ENCODE measurements at regions not wholly inside any gene's neighbourhood (a gene's known extent, or its start where the extent isn't known, plus 50 kb on each side); places are given as distances from the start of the nearest gene placed in this dataset.
"Not testable (repeated sequence)": the region's sequence is repeated elsewhere in the genome, so short reads cannot be mapped to it uniquely, and the experiment has no call there.

DNA sequence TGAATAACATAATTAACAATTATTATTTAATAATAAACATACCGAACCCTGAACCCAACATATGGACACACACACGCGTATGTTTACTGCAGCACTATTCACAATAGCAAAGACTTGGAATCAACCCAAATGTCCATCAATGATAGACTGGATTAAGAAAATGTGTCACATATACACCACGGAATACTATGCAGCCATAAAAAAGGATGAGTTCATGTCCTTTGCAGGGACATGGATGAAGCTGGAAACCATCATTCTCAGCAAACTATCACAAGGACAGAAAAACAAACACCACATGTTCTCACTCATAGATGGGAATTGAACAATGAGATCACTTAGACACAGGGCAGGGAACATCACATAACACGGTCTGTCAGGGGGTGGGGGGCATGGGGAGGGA is 333.5 kb downstream of the KIF20B start:
- H3K4me1 Mint-ChIP-seq; H3K27me3 Mint-ChIP-seq (ENCODE audit: low read depth in 3 of 3); H3K36me3 Mint-ChIP-seq; H3K9me3 Mint-ChIP-seq; H3K27ac Mint-ChIP-seq; DNase-seq; H3K4me3 Mint-ChIP-seq: not testable (repeated sequence)

DNA sequence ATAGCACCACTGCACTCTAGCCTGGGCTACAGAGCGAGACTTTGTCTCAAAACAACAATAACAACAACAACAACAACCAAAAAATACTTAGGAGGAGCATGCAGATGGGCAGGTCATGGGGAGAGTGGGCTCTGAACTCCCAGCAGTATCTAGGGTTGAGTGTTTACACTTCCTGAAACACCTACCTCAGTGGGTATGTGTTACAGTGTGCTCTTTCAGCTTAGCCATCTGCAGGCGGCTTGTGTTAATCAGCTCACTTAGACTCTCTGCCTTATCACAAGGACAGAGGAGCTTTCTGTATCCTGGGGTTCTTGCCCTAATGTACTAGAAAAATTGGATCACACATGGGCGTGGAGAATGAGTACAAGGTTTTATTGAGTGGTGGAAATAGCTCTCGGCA is 340.2 kb downstream of the KIF20B start:
- DNase-seq, result no peak
- Mint-ChIP-seq H3K4me1 (no peaks in the 10 kb centered on the region), H3K36me3 (no peaks in the 10 kb centered on the region), H3K9me3 (peaks cover 0 to 8% (median under 1%) of the 10 kb centered on the region in 6 donors), H3K4me3 (no peak overlapping the region), H3K27ac (no peak overlapping the region), H3K27me3 (ENCODE audit: low read depth in 3 of 3) (peaks cover 0 to 1% (median 0%) of the 10 kb centered on the region in 3 donors)

DNA sequence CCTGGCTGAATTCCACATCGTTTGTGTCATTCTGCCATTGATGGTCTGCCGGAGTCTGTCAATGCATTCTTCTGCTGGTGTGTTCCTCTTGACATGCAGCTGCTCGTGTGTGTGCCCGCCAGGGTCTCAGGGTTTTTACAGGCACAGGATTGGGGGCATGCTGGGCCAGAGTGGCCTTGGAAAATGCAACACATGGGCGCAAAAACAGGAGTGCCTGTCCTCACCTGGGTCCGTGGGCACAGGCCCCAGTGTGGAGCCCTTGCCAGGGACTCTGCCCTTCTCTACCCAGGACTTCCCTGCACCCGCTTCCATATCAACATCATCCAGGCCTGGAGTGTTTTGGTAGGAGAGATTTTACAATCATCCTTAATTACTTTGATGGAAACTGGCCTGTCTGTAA is 340.7 kb downstream of the KIF20B start:
- no peak overlapping the region for H3K27ac Mint-ChIP-seq
- peaks cover 0 to 1% (median 0%) of the 10 kb centered on the region in 3 donors for H3K27me3 Mint-ChIP-seq (ENCODE audit: low read depth in 3 of 3)
- no peak for DNase-seq
- no peaks in the 10 kb centered on the region for H3K36me3 Mint-ChIP-seq
- no peaks in the 10 kb centered on the region for H3K4me1 Mint-ChIP-seq
- no peak overlapping the region for H3K4me3 Mint-ChIP-seq
- peaks cover 0 to 8% (median under 1%) of the 10 kb centered on the region in 6 donors for H3K9me3 Mint-ChIP-seq

DNA sequence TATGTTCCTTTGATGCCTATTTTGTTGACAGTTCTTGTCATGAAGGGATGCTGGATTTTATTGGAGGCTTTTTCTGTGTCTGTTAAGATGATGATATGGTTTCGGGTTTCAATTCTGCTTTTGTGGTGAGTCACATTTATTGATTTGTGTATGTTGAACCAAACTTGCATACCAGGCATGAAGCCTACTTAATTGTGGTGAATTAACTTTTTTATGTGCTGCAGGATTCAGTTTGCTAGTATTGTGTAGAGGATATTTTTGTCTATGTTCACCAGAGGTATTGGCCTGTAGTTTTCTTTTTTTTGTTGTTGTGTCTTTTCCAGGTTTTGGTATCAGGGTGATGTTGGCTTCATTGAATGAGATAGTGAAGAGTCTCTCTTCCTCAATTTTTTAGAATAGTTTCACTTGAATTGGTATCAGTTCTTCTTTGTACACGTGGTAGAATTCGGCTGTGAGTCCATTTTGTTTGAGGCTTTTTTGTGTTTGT is 345.9 kb downstream of the KIF20B start:
- H3K27me3 Mint-ChIP-seq (ENCODE audit: low read depth in 3 of 3), result peaks cover 0 to 3% (median 2%) of the 10 kb centered on the region in 3 donors
- no peak for DNase-seq
- H3K4me3 Mint-ChIP-seq, result no peak overlapping the region
- H3K4me1 Mint-ChIP-seq, result no peaks in the 10 kb centered on the region
- H3K36me3 Mint-ChIP-seq, result no peaks in the 10 kb centered on the region
- peaks cover 0 to 22% (median 5%) of the 10 kb centered on the region in 6 donors for H3K9me3 Mint-ChIP-seq
- H3K27ac Mint-ChIP-seq, result peak overlapping the region in 1 of 6 donors; percentile 48

DNA sequence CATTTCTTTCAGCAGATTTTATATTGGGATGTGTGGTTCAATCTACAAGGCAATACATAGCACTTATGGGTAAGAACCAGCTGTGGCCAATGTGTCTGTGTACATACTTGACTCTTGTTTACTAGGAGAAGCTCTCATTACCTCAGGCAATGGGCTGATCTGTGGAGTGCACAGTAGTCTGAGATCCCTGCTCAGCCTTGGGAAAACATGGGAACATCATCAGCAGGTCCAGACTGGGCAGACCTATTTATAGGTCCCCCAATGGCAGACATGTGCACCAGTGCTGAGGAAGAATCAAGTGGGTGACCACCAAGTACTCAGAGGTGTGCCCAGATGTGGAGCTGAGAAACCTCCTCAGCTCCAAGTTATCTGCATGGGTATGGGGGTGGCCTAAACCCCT is 349.7 kb downstream of the KIF20B start:
- Mint-ChIP-seq H3K4me1 (no peaks in the 10 kb centered on the region), H3K36me3 (no peaks in the 10 kb centered on the region), H3K27me3 (ENCODE audit: low read depth in 3 of 3) (peaks cover 0 to 3% (median 2%) of the 10 kb centered on the region in 3 donors), H3K4me3 (no peak overlapping the region), H3K9me3 (peaks cover 0 to 22% (median 6%) of the 10 kb centered on the region in 6 donors), H3K27ac (no peak overlapping the region)
- DNase-seq, result no peak

DNA sequence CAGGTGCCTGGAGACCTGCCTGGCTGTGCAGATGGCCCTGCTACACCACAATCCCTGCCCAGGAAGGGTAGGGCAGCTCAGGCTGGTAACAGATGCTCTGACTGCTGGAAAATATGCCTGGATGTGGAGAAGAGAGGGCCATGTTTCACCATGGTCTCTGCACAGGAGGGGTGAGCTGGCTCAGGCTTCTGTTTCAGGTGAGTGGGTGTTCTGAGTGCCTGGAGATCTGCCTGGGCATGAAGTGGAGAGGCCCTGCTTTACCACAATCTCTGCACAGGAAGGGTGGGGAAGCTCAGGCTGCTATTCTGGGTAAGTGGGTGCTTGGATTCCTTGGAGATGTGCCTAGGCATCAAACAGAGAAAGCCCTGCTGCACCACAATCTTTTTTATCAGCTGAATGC is 350.1 kb downstream of the KIF20B start:
- Mint-ChIP-seq H3K27me3 (ENCODE audit: low read depth in 3 of 3) (peaks cover 0 to 3% (median 2%) of the 10 kb centered on the region in 3 donors), H3K4me1 (no peaks in the 10 kb centered on the region), H3K4me3 (no peak overlapping the region), H3K9me3 (peaks cover 0 to 22% (median 6%) of the 10 kb centered on the region in 6 donors), H3K27ac (no peak overlapping the region), H3K36me3 (no peaks in the 10 kb centered on the region)
- DNase-seq, result no peak

DNA sequence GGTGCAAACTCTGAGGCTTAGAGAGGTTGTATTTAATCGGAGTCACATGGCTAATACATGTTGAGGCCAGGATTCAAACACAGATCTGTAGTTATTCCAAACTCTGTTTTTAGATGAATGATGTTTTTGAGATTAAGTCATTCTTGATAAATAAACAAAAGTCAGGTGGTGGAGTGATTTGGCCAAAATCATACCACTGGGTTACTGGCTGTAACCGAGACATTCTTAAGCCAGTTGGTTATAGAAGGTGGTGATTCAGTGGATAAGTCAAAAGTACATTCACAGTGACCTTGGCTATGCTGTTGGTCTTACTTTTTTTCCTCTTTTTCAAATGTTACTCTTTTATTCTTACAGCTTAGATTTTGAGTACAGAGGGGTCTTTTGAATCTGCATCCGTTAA is 361.4 kb downstream of the KIF20B start:
- no peaks in the 10 kb centered on the region for H3K4me1 Mint-ChIP-seq
- no peak overlapping the region for H3K4me3 Mint-ChIP-seq
- peaks cover 0 to 8% (median 2%) of the 10 kb centered on the region in 6 donors for H3K9me3 Mint-ChIP-seq
- H3K27me3 Mint-ChIP-seq (ENCODE audit: low read depth in 3 of 3), result no peaks in the 10 kb centered on the region
- H3K36me3 Mint-ChIP-seq, result no peaks in the 10 kb centered on the region
- H3K27ac Mint-ChIP-seq, result no peak overlapping the region
- no peak for DNase-seq

DNA sequence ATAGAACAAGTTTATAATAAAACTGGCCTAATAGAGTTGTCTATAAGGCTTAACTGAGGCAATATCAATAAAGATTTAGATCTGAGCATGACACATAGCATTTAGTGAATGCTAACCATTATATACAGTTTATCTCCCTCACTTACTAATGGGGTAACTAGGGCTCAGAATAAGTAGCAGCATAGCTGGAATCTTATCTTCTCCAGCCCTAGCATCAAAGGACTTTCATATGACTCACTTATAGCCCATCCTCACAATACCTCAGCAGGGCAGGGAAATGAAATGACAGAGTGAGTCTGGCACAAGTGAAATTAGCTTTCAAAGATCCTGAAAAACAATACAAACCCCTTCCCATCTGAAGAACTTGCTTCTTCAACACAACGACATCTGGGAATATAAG is 362.9 kb downstream of the KIF20B start:
- no peaks in the 10 kb centered on the region for H3K4me1 Mint-ChIP-seq
- no peaks in the 10 kb centered on the region for H3K27me3 Mint-ChIP-seq (ENCODE audit: low read depth in 3 of 3)
- H3K27ac Mint-ChIP-seq, result no peak overlapping the region

DNA sequence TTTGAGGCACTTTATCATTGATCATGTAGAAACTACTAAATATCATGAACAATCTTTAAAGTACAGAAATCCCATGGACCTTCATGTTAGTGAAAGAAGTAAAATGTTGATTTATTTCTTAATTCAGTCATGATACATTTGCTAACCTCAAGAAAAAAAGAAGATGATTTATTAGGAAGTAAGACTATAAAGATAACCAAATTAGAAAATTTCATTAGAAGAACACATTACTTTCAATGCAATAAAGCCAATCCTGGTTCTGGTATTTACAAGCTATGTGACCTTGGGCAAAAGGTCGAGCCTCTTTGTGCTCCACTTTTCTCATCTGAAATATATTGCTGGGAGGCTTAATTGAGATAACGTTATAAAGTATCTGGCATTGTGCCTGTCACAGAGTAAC is 365.0 kb downstream of the KIF20B start:
- H3K9me3 Mint-ChIP-seq, result peaks cover 0 to 8% (median 1%) of the 10 kb centered on the region in 6 donors
- no peak for DNase-seq
- no peaks in the 10 kb centered on the region for H3K4me1 Mint-ChIP-seq
- H3K27ac Mint-ChIP-seq, result no peak overlapping the region
- H3K4me3 Mint-ChIP-seq, result no peak overlapping the region
- H3K36me3 Mint-ChIP-seq, result no peaks in the 10 kb centered on the region
- H3K27me3 Mint-ChIP-seq (ENCODE audit: low read depth in 3 of 3), result peaks cover 0 to 2% (median 0%) of the 10 kb centered on the region in 3 donors

More for the DNA sequence above, 362.9 kb downstream of the KIF20B start:
- H3K36me3 Mint-ChIP-seq, result no peaks in the 10 kb centered on the region
- H3K4me3 Mint-ChIP-seq, result no peak overlapping the region
- no peak for DNase-seq
- H3K9me3 Mint-ChIP-seq, result peaks cover 0 to 8% (median 2%) of the 10 kb centered on the region in 6 donors

DNA sequence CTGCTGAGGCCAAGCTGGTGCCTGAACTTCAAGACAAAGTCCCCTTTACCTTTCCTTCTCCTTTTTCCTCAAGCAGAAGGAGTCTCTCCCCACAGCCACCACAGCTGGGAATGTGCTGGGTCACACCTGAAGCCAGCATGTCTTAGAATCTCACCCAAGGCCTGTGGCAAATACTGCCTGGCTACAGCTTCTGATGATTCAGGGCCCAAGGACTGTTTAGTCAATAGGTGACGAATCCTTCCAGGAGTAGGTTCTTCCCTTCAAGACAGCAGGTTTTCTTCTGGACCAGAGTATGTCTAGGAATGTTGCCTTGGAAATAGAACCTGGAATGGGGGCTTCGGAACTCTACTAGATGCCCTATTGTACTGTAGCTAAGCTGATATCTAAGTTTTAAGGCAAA is 374.6 kb downstream of the KIF20B start:
- no peak for DNase-seq
- H3K27ac Mint-ChIP-seq, result no peak overlapping the region
- peaks cover 0 to 3% (median 0%) of the 10 kb centered on the region in 3 donors for H3K36me3 Mint-ChIP-seq
- H3K4me1 Mint-ChIP-seq, result no peaks in the 10 kb centered on the region
- H3K9me3 Mint-ChIP-seq, result peaks cover 5 to 23% (median 11%) of the 10 kb centered on the region in 6 donors
- H3K27me3 Mint-ChIP-seq (ENCODE audit: low read depth in 3 of 3), result peaks cover 0 to 3% (median 2%) of the 10 kb centered on the region in 3 donors
- no peak overlapping the region for H3K4me3 Mint-ChIP-seq

DNA sequence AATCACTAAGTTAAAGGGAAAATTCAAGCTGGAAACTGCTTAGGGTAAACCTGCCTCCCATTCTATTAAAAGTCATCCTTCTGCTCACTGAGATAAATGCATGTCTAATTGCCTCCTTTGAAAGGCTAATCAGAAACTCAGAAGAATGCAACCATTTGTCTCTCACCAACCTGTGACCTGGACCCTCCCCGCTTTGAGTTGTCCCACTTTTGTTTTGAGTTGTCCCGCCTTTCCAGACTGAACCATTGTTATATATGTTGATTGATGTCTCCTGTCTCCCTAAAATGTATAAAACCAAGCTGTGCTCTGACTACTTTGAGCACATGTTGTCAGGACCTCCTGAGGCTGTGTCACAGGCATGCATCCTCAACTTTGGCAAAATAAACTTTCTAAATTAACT is 378.4 kb downstream of the KIF20B start:
- H3K9me3 Mint-ChIP-seq, result peaks cover 0 to 13% (median 8%) of the 10 kb centered on the region in 6 donors
- H3K4me1 Mint-ChIP-seq, result no peaks in the 10 kb centered on the region
- H3K27ac Mint-ChIP-seq, result no peak overlapping the region
- no peak overlapping the region for H3K4me3 Mint-ChIP-seq
- H3K27me3 Mint-ChIP-seq (ENCODE audit: low read depth in 3 of 3), result no peaks in the 10 kb centered on the region
- DNase-seq, result no peak
- peaks cover 0 to 3% (median 0%) of the 10 kb centered on the region in 3 donors for H3K36me3 Mint-ChIP-seq

DNA sequence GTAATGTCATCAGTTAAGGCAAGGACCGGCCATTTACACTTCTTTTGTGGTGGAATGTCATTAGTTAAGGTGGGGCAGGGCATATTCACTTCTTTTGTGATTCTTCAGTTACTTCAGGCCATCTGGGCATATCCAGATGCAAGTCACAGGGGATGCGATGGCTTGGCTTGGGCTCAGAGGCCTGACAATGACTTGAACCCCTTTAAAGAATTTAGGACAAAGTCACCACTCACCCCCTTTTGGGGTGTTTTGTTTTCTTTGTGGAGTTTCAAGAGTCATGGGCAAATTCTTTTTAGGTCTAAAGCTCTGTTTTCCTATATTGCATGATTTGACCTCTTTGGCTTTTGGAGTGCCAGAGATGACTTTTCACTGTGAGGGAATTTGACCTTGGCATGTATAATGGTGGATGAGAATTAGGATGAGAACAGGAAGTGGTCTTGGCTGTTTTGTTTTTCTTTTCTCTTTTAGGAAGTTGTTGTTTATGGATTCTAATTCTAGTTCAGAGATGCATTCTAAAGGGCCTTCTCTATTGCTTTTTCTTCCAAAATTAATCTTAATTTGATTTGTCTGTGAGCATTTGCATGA is 385.3 kb downstream of the KIF20B start:
- not testable (repeated sequence) for H3K27me3 Mint-ChIP-seq (ENCODE audit: low read depth in 3 of 3); DNase-seq; H3K36me3 Mint-ChIP-seq; H3K27ac Mint-ChIP-seq; H3K9me3 Mint-ChIP-seq; H3K4me3 Mint-ChIP-seq; H3K4me1 Mint-ChIP-seq

DNA sequence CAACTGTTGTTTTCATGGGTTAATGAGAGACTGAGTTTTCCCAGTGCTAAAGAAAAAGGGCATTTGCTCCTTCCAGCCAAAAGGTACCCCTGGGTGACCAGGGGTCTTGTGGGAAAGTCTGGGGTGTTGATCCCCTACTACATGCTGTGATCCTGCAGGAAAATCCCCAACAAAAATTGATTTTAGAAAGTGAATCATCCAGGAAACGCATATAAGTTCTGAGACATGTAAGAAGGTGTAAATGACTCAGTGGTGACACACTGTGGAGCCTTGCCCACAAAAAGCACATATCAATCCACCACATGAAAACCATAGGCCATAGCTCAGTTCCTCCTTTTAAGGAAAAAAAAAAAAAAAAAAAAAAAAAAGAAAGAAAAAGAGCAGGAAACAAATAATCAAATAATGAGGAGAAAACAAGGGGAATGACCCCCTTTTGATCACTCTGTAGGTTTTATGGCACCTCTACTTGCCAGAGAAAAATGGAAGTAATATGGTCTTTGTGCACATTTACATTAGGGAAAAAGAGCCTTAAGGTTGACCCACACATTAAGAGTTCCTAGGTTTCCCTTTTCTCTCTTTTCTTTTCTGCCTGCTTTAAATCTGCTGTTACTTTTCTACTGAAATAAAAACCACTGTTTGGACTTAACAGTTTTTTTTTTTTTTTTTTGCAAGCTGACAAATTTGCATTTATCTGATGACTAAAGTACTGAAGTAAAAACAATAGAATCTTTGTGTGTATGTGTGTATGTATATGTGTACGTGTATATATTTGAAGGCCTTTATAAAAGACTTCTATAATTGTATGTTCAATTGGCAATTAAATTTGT is 386.0 kb downstream of the KIF20B start:
- Mint-ChIP-seq H3K4me3 (no peak overlapping the region), H3K9me3 (peaks cover 0 to 6% (median under 1%) of the 10 kb centered on the region in 6 donors)
- DNase-seq, result no peak

DNA sequence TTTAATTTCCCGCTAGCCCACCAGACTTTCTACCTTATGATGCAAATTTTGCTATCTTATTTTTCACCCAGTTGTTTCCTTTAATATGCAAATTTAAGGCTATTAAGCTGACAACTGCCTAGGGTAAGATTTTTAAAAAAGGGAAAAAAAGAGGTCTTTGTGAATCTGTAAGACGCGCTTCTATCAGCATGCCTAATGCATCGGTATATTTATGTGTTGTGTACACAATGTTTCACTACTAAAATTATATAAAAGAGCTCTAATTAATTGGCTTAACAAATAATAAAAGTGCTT is 386.6 kb downstream of the KIF20B start:
- peaks cover 0 to 6% (median under 1%) of the 10 kb centered on the region in 6 donors for H3K9me3 Mint-ChIP-seq
- no peak overlapping the region for H3K27ac Mint-ChIP-seq
- H3K4me3 Mint-ChIP-seq, result no peak overlapping the region
- no peaks in the 10 kb centered on the region for H3K36me3 Mint-ChIP-seq
- no peaks in the 10 kb centered on the region for H3K27me3 Mint-ChIP-seq (ENCODE audit: low read depth in 3 of 3)
- no peak for DNase-seq
- no peaks in the 10 kb centered on the region for H3K4me1 Mint-ChIP-seq

More for the DNA sequence above, 386.0 kb downstream of the KIF20B start:
- Mint-ChIP-seq H3K4me1 (no peaks in the 10 kb centered on the region), H3K36me3 (no peaks in the 10 kb centered on the region), H3K27me3 (ENCODE audit: low read depth in 3 of 3) (no peaks in the 10 kb centered on the region), H3K27ac (no peak overlapping the region)

Data from immature natural killer cell (primary cell).